Esophagus (tissue), 2 donors: ENCODE measurements at regions not wholly inside any gene's neighbourhood (a gene's known extent, or its start where the extent isn't known, plus 50 kb on each side); places are given as distances from the start of the nearest gene placed in this dataset.

ENCODE experiments used
- H3K27ac ChIP-seq, 2 donors: one replicate each; pipeline ENCODE4 v1.5.1; 2013; ENCODE audit warnings: low read depth in 2 of 2, mild to moderate bottlenecking in 2 of 2, inconsistent platforms in 1 of 2, low read length in 1 of 2, moderate library complexity in 1 of 2
- H3K27me3 ChIP-seq, 2 donors: one replicate each; pipeline ENCODE4 v1.6.1; 2013; ENCODE audit warnings: low read length in 2 of 2, control low read depth in 1 of 2, mild to moderate bottlenecking in 1 of 2; ENCODE audit not compliant: insufficient read depth in 2 of 2, control insufficient read depth in 1 of 2
- H3K36me3 ChIP-seq, 2 donors: one replicate each; pipeline ENCODE4 v1.6.1; 2013; ENCODE audit warnings: low read length in 1 of 2; ENCODE audit not compliant: control insufficient read depth in 2 of 2, insufficient read depth in 2 of 2
- H3K4me1 ChIP-seq, 2 donors: one replicate each; pipeline ENCODE4 v1.6.1; 2013; ENCODE audit warnings: low read length in 1 of 2; ENCODE audit not compliant: control insufficient read depth in 2 of 2, insufficient read depth in 2 of 2
- H3K4me3 ChIP-seq, 2 donors: one replicate each; pipeline ENCODE4 v1.5.1; 2013; ENCODE audit warnings: low read length in 2 of 2, mild to moderate bottlenecking in 2 of 2, low read depth in 1 of 2, moderate library complexity in 1 of 2
- H3K9me3 ChIP-seq, 2 donors: one replicate each; pipeline ENCODE4 v1.6.1; 2013; ENCODE audit warnings: mild to moderate bottlenecking in 2 of 2, low read depth in 1 of 2, low read length in 1 of 2, moderate library complexity in 1 of 2; ENCODE audit not compliant: control insufficient read depth in 2 of 2, insufficient read depth in 1 of 2
- WGBS, 2 donors: extraction: QIAGEN DNeasy Blood & Tissue Kit; methylation state at CpG; one replicate each; pipeline ENCODE4 v1.1.7; 2013; 5-methylcytosine and 5-hydroxymethylcytosine counted together
- donor health status: healthy with polysubstance abuse.
- donor health status: Bipolar disorder and iron deficiency.

DNA sequence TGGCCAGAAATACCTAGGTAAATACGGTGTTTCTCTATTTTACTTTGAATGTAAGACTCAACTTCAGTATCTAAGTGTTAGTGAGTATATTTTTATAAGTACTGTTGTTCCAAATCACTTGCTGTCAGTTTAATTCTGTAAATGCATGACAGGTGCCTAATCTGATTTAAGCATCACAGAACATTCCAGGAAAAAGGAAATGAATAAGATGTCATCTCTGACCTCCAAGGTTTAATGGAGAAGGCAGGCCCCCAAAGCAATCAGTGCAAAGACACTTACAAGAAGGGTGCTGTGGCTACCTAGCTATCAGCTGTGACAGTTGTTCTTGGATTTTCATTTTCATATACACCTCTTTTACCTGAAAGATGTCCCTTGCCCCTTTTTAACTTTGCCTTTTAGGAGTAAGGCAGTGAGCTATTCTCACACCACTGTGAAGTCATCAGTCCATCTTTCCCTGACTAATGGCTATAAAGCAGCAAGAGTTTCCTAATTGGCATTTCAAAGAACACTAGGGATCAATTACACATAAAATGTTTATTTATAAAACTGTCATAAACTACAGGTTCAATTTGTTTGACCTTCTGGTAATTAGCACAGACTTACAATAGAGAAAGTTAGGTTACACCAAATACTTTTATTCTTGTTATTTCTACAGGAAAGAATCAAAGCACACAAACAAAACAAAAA lies 427.6 kb downstream of the SPRY2 start:
- H3K4me3 ChIP-seq, result no peak overlapping the region
- H3K9me3 ChIP-seq, result no peaks in the 10 kb centered on the region
- H3K4me1 ChIP-seq, result no peaks in the 10 kb centered on the region
- 90 to 91% methylated on average over 1 of the region's 1 CpG for WGBS, 2 donors
- no peaks in the 10 kb centered on the region for H3K36me3 ChIP-seq
- H3K27ac ChIP-seq, result no peak overlapping the region
- no peaks in the 10 kb centered on the region for H3K27me3 ChIP-seq

DNA sequence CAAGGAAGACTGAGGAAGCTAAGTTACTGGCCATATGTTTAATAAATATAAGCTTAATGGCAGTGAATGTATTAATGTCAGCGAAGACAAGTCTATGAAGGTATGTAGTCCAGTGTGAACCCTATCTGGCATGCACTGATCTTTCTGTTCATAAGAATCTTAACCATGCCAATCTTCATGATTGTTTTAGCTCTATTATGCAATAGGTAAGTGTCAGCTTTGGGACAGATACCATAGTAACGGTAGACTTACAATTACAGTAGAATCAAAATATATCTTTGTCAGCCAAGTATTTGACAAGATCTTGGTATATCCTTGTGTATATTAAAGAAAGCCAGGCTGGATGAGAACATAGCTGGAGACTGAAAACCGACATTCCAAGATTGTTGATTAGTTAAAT lies 428.5 kb downstream of the SPRY2 start:
- no peak overlapping the region for H3K27ac ChIP-seq

DNA sequence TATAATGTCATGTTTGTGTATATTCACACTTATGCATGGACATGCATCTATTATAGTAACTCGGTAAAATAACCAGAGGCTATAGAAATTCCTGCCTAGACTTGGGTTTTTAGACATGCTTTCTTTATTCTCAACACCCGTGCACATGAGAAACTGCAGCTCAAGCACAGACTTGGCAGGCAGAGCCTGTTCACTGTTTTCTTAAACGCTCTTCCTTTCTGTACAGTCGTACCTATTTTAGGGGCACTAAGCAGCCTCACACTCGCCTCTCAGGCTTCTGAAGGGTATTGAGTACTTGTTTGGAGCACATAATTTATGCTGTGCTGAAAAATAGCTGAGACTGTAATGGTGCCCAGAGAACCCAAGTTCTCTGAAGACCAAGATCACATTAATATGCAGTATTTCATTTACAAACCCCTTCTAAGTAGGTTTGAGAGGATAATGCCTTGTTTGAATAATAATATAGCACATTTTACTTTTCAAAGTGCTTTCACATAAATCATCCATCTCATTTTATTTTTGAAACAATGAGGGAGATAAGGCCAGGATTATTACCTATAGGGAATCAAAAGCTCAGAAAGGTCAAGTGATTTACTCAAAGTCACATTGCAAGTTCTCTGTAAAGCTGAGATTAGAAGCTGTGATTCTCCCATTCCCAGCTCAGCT lies 429.9 kb downstream of the SPRY2 start:
- Histone ChIP-seq H3K36me3 (no peaks in the 10 kb centered on the region), H3K27ac (no peak overlapping the region), H3K27me3 (no peaks in the 10 kb centered on the region), H3K4me1 (no peaks in the 10 kb centered on the region), H3K9me3 (no peaks in the 10 kb centered on the region), H3K4me3 (no peak overlapping the region)
- 46 to 56% methylated on average over 5 of the region's 5 CpGs for WGBS, 2 donors

More for the DNA sequence above, 428.5 kb downstream of the SPRY2 start:
- Histone ChIP-seq H3K4me1 (no peaks in the 10 kb centered on the region), H3K36me3 (no peaks in the 10 kb centered on the region), H3K27me3 (no peaks in the 10 kb centered on the region), H3K4me3 (no peak overlapping the region), H3K9me3 (no peaks in the 10 kb centered on the region)
- 60 to 62% methylated on average over 3 of the region's 3 CpGs for WGBS, 2 donors

DNA sequence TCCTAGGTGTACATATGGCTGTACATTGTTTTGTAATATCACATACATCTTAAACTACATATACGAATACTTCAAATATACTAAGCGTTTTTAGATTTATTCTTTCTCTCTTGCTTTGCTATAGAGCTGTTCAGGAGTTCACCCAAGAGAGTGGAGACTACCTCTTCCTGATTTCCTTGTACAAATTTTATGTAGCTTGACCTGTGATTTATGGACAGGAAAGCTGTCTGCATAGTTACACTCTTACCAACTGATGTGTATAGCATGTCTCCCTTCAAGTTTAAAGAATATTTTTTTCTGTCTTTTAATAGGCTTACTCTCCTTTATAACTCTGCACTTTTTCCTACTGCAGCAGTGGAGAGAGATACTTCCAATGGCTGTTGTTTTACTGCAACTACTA lies 428.7 kb downstream of the NDFIP2 start:
- WGBS, 2 donors, result 92 to 98% methylated on average over 2 of the region's 2 CpGs
- no peaks in the 10 kb centered on the region for H3K9me3 ChIP-seq

DNA sequence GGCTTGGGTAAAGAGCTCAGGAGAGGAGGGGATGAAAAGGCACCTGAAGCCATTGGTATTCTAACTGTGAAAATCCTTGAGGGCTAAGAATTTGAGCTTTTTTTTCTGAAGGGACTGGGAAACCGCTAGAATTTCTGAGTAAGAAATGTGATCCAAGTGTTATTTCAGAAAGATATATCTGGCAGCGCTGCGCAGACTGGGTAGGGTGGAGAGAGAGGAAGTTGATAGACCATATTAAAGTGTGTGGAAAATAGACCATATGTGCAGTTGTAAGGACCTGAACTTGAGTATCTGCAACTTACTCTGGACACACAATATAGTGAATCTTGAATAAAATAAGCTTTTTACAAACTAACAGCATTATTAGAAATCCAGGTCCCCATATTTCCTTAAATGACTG lies 427.4 kb downstream of the NDFIP2 start:
- Histone ChIP-seq H3K27me3 (no peaks in the 10 kb centered on the region), H3K4me3 (no peak overlapping the region), H3K27ac (no peak overlapping the region), H3K36me3 (no peaks in the 10 kb centered on the region), H3K9me3 (no peaks in the 10 kb centered on the region), H3K4me1 (no peaks in the 10 kb centered on the region)
- 82 to 83% methylated on average over 3 of the region's 3 CpGs for WGBS, 2 donors

More for the DNA sequence above, 428.7 kb downstream of the NDFIP2 start:
- H3K36me3 ChIP-seq, result no peaks in the 10 kb centered on the region
- no peaks in the 10 kb centered on the region for H3K4me1 ChIP-seq
- H3K4me3 ChIP-seq, result no peak overlapping the region
- no peak overlapping the region for H3K27ac ChIP-seq
- no peaks in the 10 kb centered on the region for H3K27me3 ChIP-seq

DNA sequence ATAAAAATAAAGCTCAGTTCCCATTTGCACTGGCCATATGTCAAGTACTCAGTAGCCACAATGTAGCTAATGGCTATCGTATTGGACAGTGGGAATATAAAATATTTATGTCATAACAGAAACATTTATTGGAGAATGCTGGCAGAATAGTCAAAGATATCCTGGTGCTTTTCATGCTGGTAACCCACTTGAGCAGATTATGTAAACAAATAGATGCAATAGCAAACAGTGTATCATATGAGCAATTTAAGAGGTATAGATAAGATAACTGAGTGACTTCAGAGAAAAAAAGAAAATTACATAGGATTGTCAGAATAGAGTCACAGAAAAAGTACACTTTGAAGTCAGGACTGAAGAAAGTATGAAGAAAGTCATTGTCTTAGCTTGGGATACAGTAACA lies 426.6 kb downstream of the NDFIP2 start:
- H3K36me3 ChIP-seq, result no peaks in the 10 kb centered on the region
- no peaks in the 10 kb centered on the region for H3K9me3 ChIP-seq
- H3K4me3 ChIP-seq, result no peak overlapping the region
- no peaks in the 10 kb centered on the region for H3K4me1 ChIP-seq
- WGBS, 2 donors, result 91 to 93% methylated on average over 1 of the region's 1 CpG
- H3K27me3 ChIP-seq, result no peaks in the 10 kb centered on the region
- H3K27ac ChIP-seq, result no peak overlapping the region

DNA sequence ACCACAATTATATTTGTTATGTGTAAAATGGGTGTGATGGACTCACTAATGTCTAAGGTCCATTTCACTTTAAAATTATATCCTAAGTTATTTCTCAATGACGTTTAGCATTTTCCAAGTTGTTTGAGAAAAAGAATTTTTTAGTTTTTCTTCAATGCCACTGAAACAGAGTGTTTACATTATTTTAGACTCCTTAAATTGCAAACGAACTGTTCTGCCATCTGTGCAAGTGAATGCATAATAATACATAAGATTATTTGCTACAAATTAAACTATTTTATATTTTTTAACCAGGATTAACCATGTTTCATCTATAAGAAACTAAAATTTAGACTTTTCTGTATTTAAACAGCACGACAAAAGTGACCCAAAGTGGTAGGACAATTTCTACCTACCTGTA lies 425.4 kb downstream of the NDFIP2 start:
- H3K27ac ChIP-seq, result no peak overlapping the region
- 73 to 77% methylated on average over 3 of the region's 3 CpGs for WGBS, 2 donors
- no peaks in the 10 kb centered on the region for H3K4me1 ChIP-seq
- no peak overlapping the region for H3K4me3 ChIP-seq
- H3K36me3 ChIP-seq, result no peaks in the 10 kb centered on the region
- no peaks in the 10 kb centered on the region for H3K27me3 ChIP-seq
- no peaks in the 10 kb centered on the region for H3K9me3 ChIP-seq

DNA sequence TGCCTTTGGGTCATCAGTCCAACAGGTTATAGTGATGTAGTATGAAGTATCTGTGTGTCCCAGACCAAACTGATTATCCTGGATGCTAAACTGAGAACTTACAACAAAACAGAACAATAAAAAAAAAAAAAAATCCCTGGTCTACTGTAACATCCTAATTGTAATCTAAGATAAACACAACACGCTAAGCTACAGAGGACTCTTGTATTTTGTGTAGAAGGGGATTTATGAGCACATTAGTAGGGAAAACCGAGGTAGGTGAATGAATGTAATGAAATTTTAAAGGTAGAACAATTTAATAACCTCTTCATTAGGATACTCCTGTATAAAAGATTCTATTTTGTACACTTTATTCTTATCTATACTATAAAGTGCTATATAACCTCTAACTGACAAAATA lies 424.1 kb downstream of the NDFIP2 start:
- Histone ChIP-seq H3K4me1 (no peaks in the 10 kb centered on the region), H3K27ac (no peak overlapping the region), H3K9me3 (no peaks in the 10 kb centered on the region), H3K27me3 (no peaks in the 10 kb centered on the region), H3K4me3 (no peak overlapping the region), H3K36me3 (no peaks in the 10 kb centered on the region)
- 44 to 67% methylated on average over 2 of the region's 2 CpGs for WGBS, 2 donors

DNA sequence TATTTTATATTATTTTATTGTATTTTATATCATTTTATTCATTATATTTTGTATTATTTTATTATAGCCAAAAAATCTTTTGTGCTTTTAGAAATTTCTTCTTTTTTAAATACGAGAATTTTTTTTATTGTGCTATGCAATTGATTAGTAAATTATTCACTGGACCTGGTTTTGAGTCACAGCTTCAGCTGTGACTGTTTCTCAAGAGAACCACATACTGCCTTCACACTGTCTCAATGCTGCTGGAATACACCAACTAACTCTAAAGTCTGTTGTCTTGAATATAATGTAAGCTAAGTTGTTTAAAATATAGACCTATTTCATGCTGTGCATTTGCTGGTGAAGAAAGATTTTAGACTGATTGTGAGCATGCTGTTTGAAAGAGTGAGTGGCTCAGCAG lies 423.6 kb downstream of the NDFIP2 start:
- Histone ChIP-seq H3K4me3 (no peak overlapping the region), H3K27ac (no peak overlapping the region), H3K36me3 (no peaks in the 10 kb centered on the region), H3K9me3 (no peaks in the 10 kb centered on the region), H3K4me1 (no peaks in the 10 kb centered on the region), H3K27me3 (no peaks in the 10 kb centered on the region)
- WGBS, 2 donors, result 80 to 89% methylated on average over 1 of the region's 1 CpG

DNA sequence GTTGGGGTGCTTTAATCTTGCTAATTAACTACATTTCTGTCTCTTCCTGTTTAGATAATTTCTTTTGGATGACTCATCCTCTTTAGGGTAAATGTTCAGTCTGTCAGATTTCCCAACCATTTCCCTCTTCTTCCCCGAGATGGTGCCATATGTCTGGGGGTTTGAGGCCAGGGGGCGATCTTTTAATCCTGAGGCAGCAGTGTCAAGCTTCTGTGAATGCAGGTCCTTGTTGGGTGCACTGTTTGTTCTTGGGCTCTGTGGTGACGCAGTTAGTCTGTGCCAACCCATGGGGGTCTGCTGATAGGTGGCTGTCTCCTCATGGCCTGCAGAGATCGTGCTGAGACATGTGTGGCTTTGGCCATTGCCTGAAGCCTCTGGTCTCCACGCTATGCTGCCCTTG lies 420.4 kb downstream of the NDFIP2 start:
- no peaks in the 10 kb centered on the region for H3K4me1 ChIP-seq
- H3K27me3 ChIP-seq, result no peaks in the 10 kb centered on the region
- WGBS, 2 donors, result 84 to 95% methylated on average over 5 of the region's 5 CpGs
- no peaks in the 10 kb centered on the region for H3K9me3 ChIP-seq
- H3K27ac ChIP-seq, result no peak overlapping the region
- no peaks in the 10 kb centered on the region for H3K36me3 ChIP-seq
- no peak overlapping the region for H3K4me3 ChIP-seq
